ENCODE measurements at regions not wholly inside any gene's neighbourhood (a gene's known extent, or its start where the extent isn't known, plus 50 kb on each side); places are given as distances from the start of the nearest gene placed in this dataset.
"Not testable (repeated sequence)": the region's sequence is repeated elsewhere in the genome, so short reads cannot be mapped to it uniquely, and the experiment has no call there.

GRCh38 chr4:116010923-116011322 lies 897.5 kb upstream of the NDST4 start:
- TF ChIP-seq ZFX (IDR thresholded peaks at IDR 0.05) (no peak), CTCF (conservative IDR thresholded peaks at IDR 0.05) (no peak)
- H3K27ac ChIP-seq = no peak overlapping the region

DNA sequence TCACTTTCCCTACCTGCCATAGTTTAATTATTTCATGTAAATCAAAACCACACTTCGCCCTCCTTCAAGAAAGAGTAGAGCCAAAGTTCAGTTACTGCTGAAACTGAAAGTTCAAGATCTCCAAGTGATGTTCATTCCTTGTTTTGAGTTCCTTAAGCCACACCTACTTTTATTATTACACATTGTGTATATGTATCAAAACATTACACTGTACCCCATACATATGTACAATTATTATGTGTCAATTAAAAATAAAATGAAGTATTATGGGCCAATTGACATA lies 892.3 kb upstream of the NDST4 start:
- no peak for TF ChIP-seq CTCF (conservative IDR thresholded peaks at IDR 0.05)
- no peak overlapping the region for H3K27ac ChIP-seq

GRCh38 chr4:116005037-116005805 lies 891.8 kb upstream of the NDST4 start:
- H3K27ac ChIP-seq = no peak overlapping the region
- no peak for TF ChIP-seq ZFX (IDR thresholded peaks at IDR 0.05)
- no peak for TF ChIP-seq CTCF (conservative IDR thresholded peaks at IDR 0.05)

GRCh38 chr4:116001291-116001690 lies 887.9 kb upstream of the NDST4 start:
- TF ChIP-seq ZFX (IDR thresholded peaks at IDR 0.05) = no peak
- no peak for TF ChIP-seq CTCF (conservative IDR thresholded peaks at IDR 0.05)
- H3K27ac ChIP-seq = no peak overlapping the region

DNA sequence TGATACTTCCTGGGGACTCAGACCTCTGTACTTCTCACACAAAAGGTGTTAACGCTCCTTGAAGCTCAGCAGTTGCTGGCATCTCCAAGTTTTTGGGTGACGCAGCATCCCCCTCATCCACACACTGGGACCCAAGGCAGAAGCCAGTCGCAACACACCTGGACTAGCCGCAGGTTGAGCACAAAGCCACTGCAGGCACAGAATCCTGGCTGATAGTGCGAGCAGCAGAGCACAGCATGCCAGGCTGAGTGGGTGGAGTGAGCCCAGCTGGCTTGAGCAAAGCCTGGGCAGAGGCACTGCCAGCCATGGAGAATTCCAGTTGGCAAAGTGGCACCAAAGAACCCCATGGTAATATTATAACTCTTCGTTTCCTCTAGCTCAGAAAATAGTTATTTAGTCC lies 873.2 kb upstream of the NDST4 start:
- TF ChIP-seq ZFX (IDR thresholded peaks at IDR 0.05) = no peak
- no peak for TF ChIP-seq CTCF (conservative IDR thresholded peaks at IDR 0.05)

DNA sequence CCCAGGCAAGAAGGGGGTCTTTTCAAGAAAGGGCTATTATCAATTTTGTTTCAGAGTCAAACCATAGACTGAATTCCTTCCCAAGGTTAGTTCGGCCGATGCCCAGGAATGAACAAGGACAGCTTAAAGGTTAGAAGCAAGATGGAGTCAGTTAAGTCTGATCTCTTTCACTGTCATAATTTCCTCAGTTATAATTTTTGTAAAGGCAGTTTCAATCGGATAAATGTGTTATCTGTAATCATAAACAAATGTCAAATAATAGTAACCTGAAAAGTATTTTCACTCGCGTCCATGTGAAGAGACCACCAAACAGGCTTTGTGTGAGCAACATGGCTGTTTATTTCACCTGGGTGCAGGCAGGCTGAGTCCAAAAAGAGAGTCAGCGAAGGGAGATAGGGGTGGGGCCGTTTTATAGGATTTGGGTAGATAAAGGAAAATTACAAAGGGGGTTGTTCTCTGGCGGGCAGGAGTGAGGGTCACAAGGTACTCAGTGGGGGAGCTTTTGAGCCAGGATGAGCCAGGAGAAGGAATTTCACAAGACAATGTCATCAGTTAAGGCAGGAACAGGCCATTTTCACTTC lies 862.1 kb upstream of the NDST4 start:
- H3K27ac ChIP-seq = not testable (repeated sequence)

More for the DNA sequence above, 873.2 kb upstream of the NDST4 start:
- no peak overlapping the region for H3K27ac ChIP-seq

GRCh38 chr4:115973768-115974167 lies 860.3 kb upstream of the NDST4 start:
- no peak overlapping the region for H3K27ac ChIP-seq
- no peak for TF ChIP-seq CTCF (conservative IDR thresholded peaks at IDR 0.05)
- no peak for TF ChIP-seq ZFX (IDR thresholded peaks at IDR 0.05)

- no peak for TF ChIP-seq ZFX (IDR thresholded peaks at IDR 0.05)
- no peak for TF ChIP-seq CTCF (conservative IDR thresholded peaks at IDR 0.05)
- H3K27ac ChIP-seq = no peak overlapping the region
Observed at GRCh38 chr4:115972967-115973366, 859.5 kb upstream of the NDST4 start.

Measured in C4-2B (cell line).